ENCODE measurements at regions not wholly inside any gene's neighbourhood (a gene's known extent, or its start where the extent isn't known, plus 50 kb on each side); places are given as distances from the start of the nearest gene placed in this dataset.

DNA sequence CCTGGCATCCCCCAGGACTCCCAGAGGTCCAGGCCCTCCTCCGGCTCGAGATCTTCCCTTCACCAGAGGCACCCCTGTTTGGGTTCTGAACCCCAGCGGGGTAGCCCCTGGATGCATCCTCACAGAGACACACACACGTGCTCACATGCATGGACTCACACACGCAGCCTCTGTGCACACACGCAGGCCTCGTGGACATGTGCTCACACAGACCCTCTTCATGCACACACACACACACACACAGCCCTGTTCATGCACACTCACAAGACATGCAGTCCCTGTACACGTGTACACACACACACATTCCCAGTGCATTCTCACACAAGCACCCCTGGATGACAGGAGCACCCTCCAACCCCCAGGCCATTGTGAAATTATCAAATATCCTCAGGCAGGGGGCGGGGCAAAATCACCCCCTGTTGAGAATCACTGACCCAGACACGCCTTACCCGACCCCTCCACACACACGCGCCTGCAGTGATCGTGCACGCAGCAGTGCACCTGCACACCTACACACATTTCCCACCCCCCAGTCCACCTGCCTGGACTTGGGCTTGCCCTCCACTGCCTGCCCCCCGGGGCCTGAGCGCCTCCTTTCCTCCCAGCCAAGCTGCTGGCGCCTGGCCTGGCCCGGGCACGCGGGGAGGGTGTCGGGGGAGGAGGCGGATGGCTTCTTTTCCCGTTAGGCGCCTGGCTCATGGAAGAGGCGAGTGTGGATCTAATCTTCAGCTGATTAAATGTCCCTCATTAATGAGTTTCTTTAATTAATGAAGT, 62.6 kb downstream of the ENGASE start:
- H3K4me3 Mint-ChIP-seq, result no peak overlapping the region
- H3K27me3 Mint-ChIP-seq (ENCODE audit: low read depth), result no peaks in the 10 kb centered on the region

DNA sequence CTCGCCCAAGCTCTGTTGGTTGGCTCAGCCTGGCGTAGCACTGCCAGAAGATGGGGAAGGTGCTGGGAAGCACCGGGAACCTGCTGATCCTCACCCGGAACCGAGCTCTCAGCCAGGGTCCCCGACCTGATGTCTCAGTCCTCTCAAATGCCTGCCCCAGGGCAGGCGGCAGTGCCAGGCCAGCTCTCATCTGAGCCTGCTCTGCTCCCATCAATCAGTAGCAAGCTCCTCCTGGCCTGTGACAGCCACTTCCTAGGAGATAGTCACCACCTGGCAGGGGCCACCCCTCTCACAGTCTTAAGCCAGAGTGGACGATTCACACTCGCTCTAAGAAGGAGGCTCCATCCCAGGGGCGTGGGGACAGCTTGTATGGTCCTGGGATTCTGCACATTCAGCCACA, 62.0 kb downstream of the ENGASE start:
- Mint-ChIP-seq H3K9me3 (peaks cover 7% of the 10 kb centered on the region), H3K36me3 (ENCODE audit: low read depth) (no peaks in the 10 kb centered on the region), H3K4me1 (ENCODE audit: low read depth) (no peaks in the 10 kb centered on the region), H3K27ac (no peak overlapping the region), H3K27me3 (ENCODE audit: low read depth) (no peaks in the 10 kb centered on the region), H3K4me3 (no peak overlapping the region)

More for the DNA sequence above, 62.6 kb downstream of the ENGASE start:
- Mint-ChIP-seq H3K36me3 (ENCODE audit: low read depth) (no peaks in the 10 kb centered on the region), H3K4me1 (ENCODE audit: low read depth) (no peaks in the 10 kb centered on the region), H3K27ac (no peak overlapping the region), H3K9me3 (peaks cover 7% of the 10 kb centered on the region)

All from T-helper 1 cell treated with Interleukin-12 subunit alpha and Interleukin-12 subunit beta and Interleukin-4 antibody, amounts not matched to agents 30 μg/mL and 1 μg/mL, for 36 hours (primary cell).